ENCODE measurements at regions not wholly inside any gene's neighbourhood (a gene's known extent, or its start where the extent isn't known, plus 50 kb on each side); places are given as distances from the start of the nearest gene placed in this dataset.

- H2AFZ ChIP-seq (ENCODE audit: low read length): no peak overlapping the region
- no peaks in the 10 kb centered on the region for H3K27me3 ChIP-seq (ENCODE audit: low read length)
- H3K9me2 ChIP-seq (replicated peaks; ENCODE audit: insufficient read depth, low read length): no peaks in the 10 kb centered on the region
- no peak overlapping the region for H3K9ac ChIP-seq (ENCODE audit: low read length)
- no peak overlapping the region for H3K4me2 ChIP-seq (ENCODE audit: low read depth, low read length, poor library complexity, severe bottlenecking)
- DNase-seq: no peak
- H3K4me3 ChIP-seq (ENCODE audit: low read length): no peak overlapping the region
- no peaks in the 10 kb centered on the region for H3K9me3 ChIP-seq (ENCODE audit: low read length)
- H3K4me1 ChIP-seq (ENCODE audit: low read length): no peaks in the 10 kb centered on the region
- no peaks in the 10 kb centered on the region for H3K79me2 ChIP-seq (ENCODE audit: low read length)
- no peaks in the 10 kb centered on the region for H3K36me3 ChIP-seq (ENCODE audit: insufficient read depth, low read length)
- no peak overlapping the region for H3K27ac ChIP-seq (ENCODE audit: low read length)
- no peaks in the 10 kb centered on the region for H4K20me1 ChIP-seq (ENCODE audit: insufficient read depth, low read depth, low read length)
These were observed 56.5 kb upstream of the ANO1 start for GRCh38 chr11:70021586-70021985.

- Histone ChIP-seq H3K9me3 (ENCODE audit: low read length) (no peaks in the 10 kb centered on the region), H3K4me2 (ENCODE audit: low read depth, low read length, poor library complexity, severe bottlenecking) (no peak overlapping the region), H3K9me2 (replicated peaks; ENCODE audit: insufficient read depth, low read length) (no peaks in the 10 kb centered on the region), H4K20me1 (ENCODE audit: insufficient read depth, low read depth, low read length) (no peaks in the 10 kb centered on the region), H3K36me3 (ENCODE audit: insufficient read depth, low read length) (no peaks in the 10 kb centered on the region), H3K4me3 (ENCODE audit: low read length) (no peak overlapping the region), H3K27ac (ENCODE audit: low read length) (no peak overlapping the region), H3K27me3 (ENCODE audit: low read length) (no peaks in the 10 kb centered on the region), H3K4me1 (ENCODE audit: low read length) (no peaks in the 10 kb centered on the region), H3K9ac (ENCODE audit: low read length) (no peak overlapping the region), H3K79me2 (ENCODE audit: low read length) (no peaks in the 10 kb centered on the region), H2AFZ (ENCODE audit: low read length) (no peak overlapping the region)
- no peak for DNase-seq
These were observed 53.9 kb upstream of the ANO1 start for GRCh38 chr11:70024036-70024772.

GRCh38 chr11:70024773-70025045 lies 53.4 kb upstream of the ANO1 start:
- Histone ChIP-seq H3K4me1 (ENCODE audit: low read length) (no peaks in the 10 kb centered on the region), H3K9me2 (replicated peaks; ENCODE audit: insufficient read depth, low read length) (no peaks in the 10 kb centered on the region), H3K9me3 (ENCODE audit: low read length) (no peaks in the 10 kb centered on the region), H3K79me2 (ENCODE audit: low read length) (no peaks in the 10 kb centered on the region), H3K4me3 (ENCODE audit: low read length) (no peak overlapping the region), H3K36me3 (ENCODE audit: insufficient read depth, low read length) (no peaks in the 10 kb centered on the region), H3K27ac (ENCODE audit: low read length) (no peak overlapping the region), H3K9ac (ENCODE audit: low read length) (no peak overlapping the region), H3K4me2 (ENCODE audit: low read depth, low read length, poor library complexity, severe bottlenecking) (no peak overlapping the region), H2AFZ (ENCODE audit: low read length) (no peak overlapping the region), H3K27me3 (ENCODE audit: low read length) (no peaks in the 10 kb centered on the region), H4K20me1 (ENCODE audit: insufficient read depth, low read depth, low read length) (no peaks in the 10 kb centered on the region)
- no peak for DNase-seq

- H3K9me3 ChIP-seq (ENCODE audit: low read length): no peaks in the 10 kb centered on the region
- no peak for DNase-seq
- H2AFZ ChIP-seq (ENCODE audit: low read length): no peak overlapping the region
- no peak overlapping the region for H3K27ac ChIP-seq (ENCODE audit: low read length)
- no peak overlapping the region for H3K4me3 ChIP-seq (ENCODE audit: low read length)
- no peaks in the 10 kb centered on the region for H3K27me3 ChIP-seq (ENCODE audit: low read length)
- H3K4me1 ChIP-seq (ENCODE audit: low read length): no peaks in the 10 kb centered on the region
- H3K9me2 ChIP-seq (replicated peaks; ENCODE audit: insufficient read depth, low read length): no peaks in the 10 kb centered on the region
- H3K79me2 ChIP-seq (ENCODE audit: low read length): no peaks in the 10 kb centered on the region
- no peaks in the 10 kb centered on the region for H3K36me3 ChIP-seq (ENCODE audit: insufficient read depth, low read length)
- no peaks in the 10 kb centered on the region for H4K20me1 ChIP-seq (ENCODE audit: insufficient read depth, low read depth, low read length)
- H3K4me2 ChIP-seq (ENCODE audit: low read depth, low read length, poor library complexity, severe bottlenecking): no peak overlapping the region
- H3K9ac ChIP-seq (ENCODE audit: low read length): no peak overlapping the region
These were observed 52.8 kb upstream of the ANO1 start for GRCh38 chr11:70025308-70025707.

- no peak overlapping the region for H2AFZ ChIP-seq (ENCODE audit: low read length)
- no peak overlapping the region for H3K27ac ChIP-seq (ENCODE audit: low read length)
- H3K79me2 ChIP-seq (ENCODE audit: low read length): no peaks in the 10 kb centered on the region
- H3K9ac ChIP-seq (ENCODE audit: low read length): no peak overlapping the region
- no peaks in the 10 kb centered on the region for H3K9me2 ChIP-seq (replicated peaks; ENCODE audit: insufficient read depth, low read length)
- no peaks in the 10 kb centered on the region for H3K9me3 ChIP-seq (ENCODE audit: low read length)
- DNase-seq: no peak
- H4K20me1 ChIP-seq (ENCODE audit: insufficient read depth, low read depth, low read length): no peaks in the 10 kb centered on the region
- no peaks in the 10 kb centered on the region for H3K36me3 ChIP-seq (ENCODE audit: insufficient read depth, low read length)
- H3K4me2 ChIP-seq (ENCODE audit: low read depth, low read length, poor library complexity, severe bottlenecking): no peak overlapping the region
- no peaks in the 10 kb centered on the region for H3K27me3 ChIP-seq (ENCODE audit: low read length)
- no peaks in the 10 kb centered on the region for H3K4me1 ChIP-seq (ENCODE audit: low read length)
- no peak overlapping the region for H3K4me3 ChIP-seq (ENCODE audit: low read length)
These were observed 52.1 kb upstream of the ANO1 start for GRCh38 chr11:70026012-70026411.

- H2AFZ ChIP-seq (ENCODE audit: low read length): no peak overlapping the region
- H3K9me3 ChIP-seq (ENCODE audit: low read length): no peaks in the 10 kb centered on the region
- no peak overlapping the region for H3K9ac ChIP-seq (ENCODE audit: low read length)
- no peaks in the 10 kb centered on the region for H3K9me2 ChIP-seq (replicated peaks; ENCODE audit: insufficient read depth, low read length)
- no peaks in the 10 kb centered on the region for H3K27me3 ChIP-seq (ENCODE audit: low read length)
- no peak overlapping the region for H3K4me2 ChIP-seq (ENCODE audit: low read depth, low read length, poor library complexity, severe bottlenecking)
- no peak for DNase-seq
- H3K36me3 ChIP-seq (ENCODE audit: insufficient read depth, low read length): no peaks in the 10 kb centered on the region
- no peaks in the 10 kb centered on the region for H3K79me2 ChIP-seq (ENCODE audit: low read length)
- no peaks in the 10 kb centered on the region for H3K4me1 ChIP-seq (ENCODE audit: low read length)
- H4K20me1 ChIP-seq (ENCODE audit: insufficient read depth, low read depth, low read length): no peaks in the 10 kb centered on the region
- no peak overlapping the region for H3K27ac ChIP-seq (ENCODE audit: low read length)
- no peak overlapping the region for H3K4me3 ChIP-seq (ENCODE audit: low read length)
These were observed 51.4 kb upstream of the ANO1 start for GRCh38 chr11:70026726-70027125.

- no peaks in the 10 kb centered on the region for H3K27me3 ChIP-seq (ENCODE audit: low read length)
- H3K4me3 ChIP-seq (ENCODE audit: low read length): no peak overlapping the region
- no peaks in the 10 kb centered on the region for H4K20me1 ChIP-seq (ENCODE audit: insufficient read depth, low read depth, low read length)
- H3K9me2 ChIP-seq (replicated peaks; ENCODE audit: insufficient read depth, low read length): no peaks in the 10 kb centered on the region
- H3K4me2 ChIP-seq (ENCODE audit: low read depth, low read length, poor library complexity, severe bottlenecking): no peak overlapping the region
- H3K9ac ChIP-seq (ENCODE audit: low read length): no peak overlapping the region
- H3K4me1 ChIP-seq (ENCODE audit: low read length): no peaks in the 10 kb centered on the region
- H3K9me3 ChIP-seq (ENCODE audit: low read length): no peaks in the 10 kb centered on the region
- no peak overlapping the region for H2AFZ ChIP-seq (ENCODE audit: low read length)
- no peak overlapping the region for H3K27ac ChIP-seq (ENCODE audit: low read length)
- no peaks in the 10 kb centered on the region for H3K36me3 ChIP-seq (ENCODE audit: insufficient read depth, low read length)
- DNase-seq: no peak
- no peaks in the 10 kb centered on the region for H3K79me2 ChIP-seq (ENCODE audit: low read length)
These were observed 50.7 kb upstream of the ANO1 start for GRCh38 chr11:70027451-70027850.

- Histone ChIP-seq H3K9me2 (replicated peaks; ENCODE audit: insufficient read depth, low read length) (no peaks in the 10 kb centered on the region), H3K36me3 (ENCODE audit: insufficient read depth, low read length) (no peaks in the 10 kb centered on the region), H3K4me3 (ENCODE audit: low read length) (no peak overlapping the region), H3K79me2 (ENCODE audit: low read length) (no peaks in the 10 kb centered on the region), H3K27ac (ENCODE audit: low read length) (no peak overlapping the region), H3K9me3 (ENCODE audit: low read length) (no peaks in the 10 kb centered on the region), H3K27me3 (ENCODE audit: low read length) (no peaks in the 10 kb centered on the region), H2AFZ (ENCODE audit: low read length) (no peak overlapping the region), H3K4me2 (ENCODE audit: low read depth, low read length, poor library complexity, severe bottlenecking) (no peak overlapping the region), H3K9ac (ENCODE audit: low read length) (no peak overlapping the region), H4K20me1 (ENCODE audit: insufficient read depth, low read depth, low read length) (no peaks in the 10 kb centered on the region), H3K4me1 (ENCODE audit: low read length) (no peaks in the 10 kb centered on the region)
- no peak for DNase-seq
These were observed 49.8 kb upstream of the ANO1 start for GRCh38 chr11:70028147-70028855.
